ENCODE measurements at regions not wholly inside any gene's neighbourhood (a gene's known extent, or its start where the extent isn't known, plus 50 kb on each side); places are given as distances from the start of the nearest gene placed in this dataset.

DNA sequence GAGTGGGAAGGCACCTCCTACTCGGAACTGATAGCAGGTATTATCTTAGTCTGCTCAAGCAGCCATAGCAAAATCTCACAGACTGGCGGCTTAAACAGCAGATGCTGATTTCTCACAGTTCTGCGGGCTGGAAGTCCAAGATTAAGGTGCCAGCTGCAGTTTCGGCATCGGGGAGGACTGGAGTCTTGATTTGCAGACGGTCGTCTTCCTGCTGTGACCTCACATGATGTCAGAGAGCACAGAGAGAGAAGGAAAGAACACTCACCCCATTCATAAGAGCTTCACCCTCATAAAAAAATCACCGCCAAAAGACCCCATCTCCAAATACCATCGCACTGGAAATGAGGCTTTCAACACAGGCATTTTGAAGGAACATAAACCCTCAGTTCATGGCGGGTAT lies 216.5 kb upstream of the PITRM1 start:
- Mint-ChIP-seq H3K4me1 (peaks cover 3% of the 10 kb centered on the region), H3K27me3 (ENCODE audit: low read depth) (peaks cover 9% of the 10 kb centered on the region), H3K36me3 (peaks cover 2% of the 10 kb centered on the region), H3K9me3 (peaks cover 21% of the 10 kb centered on the region), H3K27ac (no peak overlapping the region), H3K4me3 (no peak overlapping the region)
- no peak for DNase-seq (ENCODE audit: low spot score in 2 of 2, unreplicated experiment in 2 of 2)
- no peak for TF ChIP-seq CTCF (IDR thresholded peaks at IDR 0.05; ENCODE audit: unreplicated experiment)

DNA sequence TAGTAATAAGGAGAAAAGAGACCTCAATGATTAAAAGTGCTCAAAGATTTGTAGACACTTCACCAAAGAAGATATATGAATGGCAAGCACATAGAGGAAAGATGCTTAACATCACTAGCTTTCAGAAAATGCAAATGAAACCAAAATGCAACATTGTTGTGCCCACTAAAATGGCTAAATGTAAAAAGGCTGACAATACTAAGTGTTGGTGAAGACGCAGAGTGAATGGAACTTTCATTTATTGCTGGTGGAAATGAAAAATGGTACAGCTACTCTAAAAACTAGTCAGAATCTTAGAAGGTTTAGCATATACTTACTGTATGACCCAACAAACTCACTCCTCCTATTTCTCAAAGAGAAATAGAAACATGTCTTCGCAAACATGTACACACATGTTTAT lies 212.9 kb upstream of the PITRM1 start:
- Mint-ChIP-seq H3K36me3 (peaks cover 2% of the 10 kb centered on the region), H3K9me3 (peaks cover 24% of the 10 kb centered on the region), H3K4me3 (no peak overlapping the region), H3K4me1 (peaks cover 3% of the 10 kb centered on the region), H3K27ac (no peak overlapping the region), H3K27me3 (ENCODE audit: low read depth) (peaks cover 4% of the 10 kb centered on the region)
- no peak for DNase-seq (ENCODE audit: low spot score in 2 of 2, unreplicated experiment in 2 of 2)
- TF ChIP-seq CTCF (IDR thresholded peaks at IDR 0.05; ENCODE audit: unreplicated experiment) = no peak

GRCh38 chr10:3382092-3382491 lies 209.5 kb upstream of the PITRM1 start:
- peaks cover 3% of the 10 kb centered on the region for H3K27me3 Mint-ChIP-seq (ENCODE audit: low read depth)
- no peak overlapping the region for H3K27ac Mint-ChIP-seq

GRCh38 chr10:3380406-3381050 lies 207.9 kb upstream of the PITRM1 start:
- no peaks in the 10 kb centered on the region for H3K4me1 Mint-ChIP-seq
- DNase-seq (ENCODE audit: low spot score in 2 of 2, unreplicated experiment in 2 of 2) = no peak
- H3K27me3 Mint-ChIP-seq (ENCODE audit: low read depth) = peaks cover 6% of the 10 kb centered on the region
- peaks cover 19% of the 10 kb centered on the region for H3K9me3 Mint-ChIP-seq
- TF ChIP-seq CTCF (IDR thresholded peaks at IDR 0.05; ENCODE audit: unreplicated experiment) = no peak
- peaks cover 2% of the 10 kb centered on the region for H3K36me3 Mint-ChIP-seq
- no peak overlapping the region for H3K4me3 Mint-ChIP-seq
- H3K27ac Mint-ChIP-seq = no peak overlapping the region

More at GRCh38 chr10:3382092-3382491, 209.5 kb upstream of the PITRM1 start:
- TF ChIP-seq CTCF (IDR thresholded peaks at IDR 0.05; ENCODE audit: unreplicated experiment) = no peak
- peaks cover 24% of the 10 kb centered on the region for H3K9me3 Mint-ChIP-seq
- H3K4me3 Mint-ChIP-seq = no peak overlapping the region
- no peak for DNase-seq (ENCODE audit: low spot score in 2 of 2, unreplicated experiment in 2 of 2)
- H3K4me1 Mint-ChIP-seq = no peaks in the 10 kb centered on the region
- H3K36me3 Mint-ChIP-seq = peaks cover 2% of the 10 kb centered on the region

DNA sequence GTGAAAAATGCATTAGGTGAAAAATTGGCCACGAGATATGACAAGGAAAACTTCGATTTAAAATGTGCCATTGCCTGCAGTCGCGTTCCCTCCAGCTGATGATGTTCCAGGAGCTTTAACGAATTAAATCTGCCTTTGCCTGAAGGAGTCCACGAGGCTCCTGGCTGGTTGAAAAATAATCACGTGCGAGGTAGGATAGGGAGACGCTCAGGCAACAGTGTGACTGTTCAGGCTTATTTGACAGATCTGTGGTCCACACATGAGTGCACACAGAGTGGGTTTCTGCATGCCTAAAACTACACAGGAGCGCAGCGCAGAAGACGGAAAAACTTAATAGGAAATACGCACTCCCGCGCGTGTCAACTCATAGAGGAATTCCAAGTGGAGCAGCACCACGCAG lies 204.0 kb upstream of the PITRM1 start:
- Mint-ChIP-seq H3K27ac (no peak overlapping the region), H3K4me1 (peaks cover 7% of the 10 kb centered on the region), H3K4me3 (no peak overlapping the region), H3K36me3 (no peaks in the 10 kb centered on the region), H3K9me3 (no peaks in the 10 kb centered on the region), H3K27me3 (ENCODE audit: low read depth) (peaks cover 5% of the 10 kb centered on the region)
- no peak for DNase-seq (ENCODE audit: low spot score in 2 of 2, unreplicated experiment in 2 of 2)
- TF ChIP-seq CTCF (IDR thresholded peaks at IDR 0.05; ENCODE audit: unreplicated experiment) = no peak

DNA sequence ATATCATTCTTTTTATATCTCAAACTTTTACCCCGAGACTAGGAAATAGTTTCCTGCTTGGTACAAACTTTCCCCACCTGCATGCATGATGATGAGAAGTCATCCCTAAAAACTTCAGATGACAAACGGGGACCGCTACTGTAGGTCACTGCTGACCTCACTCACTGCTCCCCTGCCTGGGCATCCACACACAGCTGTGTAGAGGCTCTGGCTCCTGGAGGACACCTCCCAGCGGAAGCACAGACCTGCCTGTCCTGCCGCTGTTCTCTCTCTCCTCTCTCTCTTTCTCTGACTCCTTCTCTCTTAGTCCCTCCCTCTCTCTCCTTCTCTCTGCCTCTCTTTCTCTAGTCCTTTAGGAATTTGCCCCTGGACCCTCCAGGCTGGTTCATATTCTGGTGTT lies 202.9 kb upstream of the PITRM1 start:
- H3K27ac Mint-ChIP-seq = no peak overlapping the region
- no peak for TF ChIP-seq CTCF (IDR thresholded peaks at IDR 0.05; ENCODE audit: unreplicated experiment)
- no peak overlapping the region for H3K4me3 Mint-ChIP-seq
- no peaks in the 10 kb centered on the region for H3K36me3 Mint-ChIP-seq
- no peaks in the 10 kb centered on the region for H3K9me3 Mint-ChIP-seq
- DNase-seq (ENCODE audit: low spot score in 2 of 2, unreplicated experiment in 2 of 2) = no peak
- peaks cover 7% of the 10 kb centered on the region for H3K4me1 Mint-ChIP-seq
- H3K27me3 Mint-ChIP-seq (ENCODE audit: low read depth) = peaks cover 4% of the 10 kb centered on the region

Measured in mesothelial cell of epicardium (in vitro differentiated cells).